Neural progenitor cell (in vitro differentiated cells): ENCODE measurements at regions not wholly inside any gene's neighbourhood (a gene's known extent, or its start where the extent isn't known, plus 50 kb on each side); places are given as distances from the start of the nearest gene placed in this dataset.
"Not testable (repeated sequence)": the region's sequence is repeated elsewhere in the genome, so short reads cannot be mapped to it uniquely, and the experiment has no call there.

Source experiments
- DNase-seq: peaks from one replicate; pipeline ENCODE4 v3.0.0-alpha.2; 2016; ENCODE audit warnings: low spot score
- H2AFZ ChIP-seq: fragments of 200-600 bp; sonication (generic); replicated peaks from 2 replicates; pipeline ENCODE4 v1.6.1; 2016; ENCODE audit warnings: antibody characterized with exemption
- H3F3A ChIP-seq: fragments of 200-600 bp; sonication (generic); 2 replicates; pipeline ENCODE4 v1.6.1; 2016; ENCODE audit warnings: antibody characterized with exemption, low read depth
- H3K27ac ChIP-seq: fragments of 200-600 bp; sonication (generic); 2 replicates; pipeline ENCODE4 v1.5.1; 2016; ENCODE audit warnings: mild to moderate bottlenecking
- H3K27me3 ChIP-seq: fragments of 200-600 bp; sonication (generic); 2 replicates; pipeline ENCODE4 v1.6.1; 2016; ENCODE audit warnings: mild to moderate bottlenecking, moderate library complexity
- H3K36me3 ChIP-seq: fragments of 200-600 bp; sonication (generic); 2 replicates; pipeline ENCODE4 v1.5.1; 2016
- H3K4me1 ChIP-seq: fragments of 200-600 bp; sonication (generic); 2 replicates; pipeline ENCODE4 v1.6.1; 2016; ENCODE audit warnings: mixed run types
- H3K4me2 ChIP-seq: fragments of 200-600 bp; sonication (generic); 2 replicates; pipeline ENCODE4 v1.6.1; 2016
- H3K4me3 ChIP-seq: fragments of 200-600 bp; sonication (generic); 2 replicates; pipeline ENCODE4 v1.5.1; 2016
- H3K79me2 ChIP-seq: fragments of 200-600 bp; sonication (generic); 2 replicates; pipeline ENCODE4 v1.6.1; 2016; ENCODE audit warnings: low read depth
- H3K9ac ChIP-seq: fragments of 200-600 bp; sonication (generic); 2 replicates; pipeline ENCODE4 v1.6.1; 2016
- H3K9me3 ChIP-seq: fragments of 200-600 bp; sonication (generic); 2 replicates; pipeline ENCODE4 v1.5.1; 2016; ENCODE audit warnings: low read depth
- H4K20me1 ChIP-seq: fragments of 200-600 bp; sonication (generic); 2 replicates; pipeline ENCODE4 v1.6.1; 2016; ENCODE audit warnings: low read depth
- H3K27ac Mint-ChIP-seq: 3 replicates; pipeline ENCODE4 v1.8.0; 2021; ENCODE audit warnings: mixed read lengths
- H3K27me3 Mint-ChIP-seq: 2 replicates; pipeline ENCODE4 v1.8.0; 2022; ENCODE audit warnings: low read depth, mild to moderate bottlenecking, inconsistent platforms, moderate library complexity, mixed read lengths; ENCODE audit not compliant: insufficient read depth
- H3K36me3 Mint-ChIP-seq: 3 replicates; pipeline ENCODE4 v1.8.0; 2021; ENCODE audit warnings: mixed read lengths
- H3K4me1 Mint-ChIP-seq: 3 replicates; pipeline ENCODE4 v1.8.0; 2021; ENCODE audit warnings: mixed read lengths
- H3K4me3 Mint-ChIP-seq: 3 replicates; pipeline ENCODE4 v1.8.0; 2021; ENCODE audit warnings: mild to moderate bottlenecking, moderate library complexity, mixed read lengths
- H3K9me3 Mint-ChIP-seq: 3 replicates; pipeline ENCODE4 v1.8.0; 2020; ENCODE audit warnings: mixed read lengths
- CTCF ChIP-seq: fragments of 200-600 bp; sonication (generic); IDR thresholded peaks from 2 replicates; pipeline ENCODE4 v1.5.1; 2017; ENCODE audit warnings: antibody characterized with exemption, mild to moderate bottlenecking
- EZH2 ChIP-seq: fragments of 200-600 bp; sonication (generic); IDR thresholded peaks from 2 replicates; pipeline ENCODE4 v1.6.1; 2017; ENCODE audit warnings: antibody characterized with exemption, mild to moderate bottlenecking, moderate library complexity
- EZH2phosphoT487 ChIP-seq: fragments of 200-600 bp; sonication (generic); IDR thresholded peaks from 2 replicates; pipeline ENCODE4 v1.6.1; 2017; ENCODE audit warnings: antibody characterized with exemption

GRCh38 chr4:3898098-3898497 lies 131.9 kb downstream of the ADRA2C start:
- Histone ChIP-seq H3K27ac (no peak overlapping the region), H3K79me2 (no peaks in the 10 kb centered on the region), H3K9me3 (no peaks in the 10 kb centered on the region), H3K4me3 (no peak overlapping the region), H3F3A (no peaks in the 10 kb centered on the region), H3K9ac (no peak overlapping the region), H3K4me1 (peaks cover 4% of the 10 kb centered on the region), H4K20me1 (no peaks in the 10 kb centered on the region), H2AFZ (no peak overlapping the region), H3K27me3 (no peaks in the 10 kb centered on the region), H3K36me3 (no peaks in the 10 kb centered on the region), H3K4me2 (no peak overlapping the region)
- DNase-seq = no peak
- no peak for TF ChIP-seq EZH2phosphoT487
- no peak for TF ChIP-seq CTCF
- no peak for TF ChIP-seq EZH2
- Mint-ChIP-seq H3K4me3 (no peak overlapping the region), H3K4me1 (peaks cover 3% of the 10 kb centered on the region), H3K27ac (no peak overlapping the region), H3K36me3 (no peaks in the 10 kb centered on the region), H3K9me3 (no peaks in the 10 kb centered on the region), H3K27me3 (peaks cover 13% of the 10 kb centered on the region)

GRCh38 chr4:3898928-3899327 lies 132.7 kb downstream of the ADRA2C start:
- not testable (repeated sequence) for H3K4me3 Mint-ChIP-seq

DNA sequence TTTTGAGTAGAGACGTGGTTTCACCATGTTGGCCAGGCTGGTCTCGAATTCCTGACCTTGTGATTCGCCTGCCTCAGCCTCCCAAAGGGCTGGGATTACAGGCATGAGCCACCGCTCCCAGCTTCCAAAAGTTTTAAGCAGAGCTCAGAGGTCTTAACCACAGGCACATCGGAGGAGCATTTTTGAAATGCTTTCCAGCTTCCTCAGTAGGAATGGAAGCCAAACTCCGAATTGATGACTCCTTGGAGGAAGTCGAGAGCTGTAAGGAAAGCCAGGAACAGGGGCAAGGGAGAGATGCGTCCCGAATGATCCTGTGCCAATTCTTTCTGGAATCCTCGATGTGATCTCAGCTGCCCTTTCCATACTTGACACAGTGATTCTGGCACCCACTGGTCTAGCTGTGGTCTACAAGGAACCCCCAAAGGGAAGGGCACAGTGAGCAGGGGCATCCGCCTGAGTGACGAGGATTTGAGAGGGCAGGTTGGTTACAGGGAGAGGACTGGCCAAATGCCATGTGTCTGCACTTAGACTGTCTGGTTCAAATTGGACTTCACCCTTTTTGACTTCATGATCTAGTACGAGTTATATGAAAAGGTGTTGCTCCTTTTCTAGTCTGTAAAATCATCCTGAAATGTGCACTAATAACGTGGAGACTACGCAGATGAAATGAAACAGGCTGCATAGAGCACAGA lies 138.2 kb downstream of the ADRA2C start:
- H2AFZ ChIP-seq, H3K36me3 ChIP-seq, H3K27ac Mint-ChIP-seq, H3K9me3 ChIP-seq, H3K27me3 ChIP-seq, H3K27ac ChIP-seq, H3K9ac ChIP-seq, H3K4me1 Mint-ChIP-seq, H3F3A ChIP-seq, H3K4me3 Mint-ChIP-seq, H3K4me1 ChIP-seq, H3K4me3 ChIP-seq, H4K20me1 ChIP-seq, H3K9me3 Mint-ChIP-seq, H3K4me2 ChIP-seq, H3K27me3 Mint-ChIP-seq, H3K36me3 Mint-ChIP-seq, DNase-seq, H3K79me2 ChIP-seq: not testable (repeated sequence)

More at GRCh38 chr4:3898928-3899327, 132.7 kb downstream of the ADRA2C start:
- H3K9me3 Mint-ChIP-seq, H3K9me3 ChIP-seq, H3F3A ChIP-seq, H3K27ac ChIP-seq, H3K27me3 ChIP-seq, H4K20me1 ChIP-seq, H3K4me1 ChIP-seq, H3K36me3 Mint-ChIP-seq, H3K79me2 ChIP-seq, DNase-seq, H3K27me3 Mint-ChIP-seq, H3K4me1 Mint-ChIP-seq, H3K27ac Mint-ChIP-seq, H2AFZ ChIP-seq, H3K4me3 ChIP-seq, H3K9ac ChIP-seq, H3K4me2 ChIP-seq, H3K36me3 ChIP-seq: not testable (repeated sequence)

DNA sequence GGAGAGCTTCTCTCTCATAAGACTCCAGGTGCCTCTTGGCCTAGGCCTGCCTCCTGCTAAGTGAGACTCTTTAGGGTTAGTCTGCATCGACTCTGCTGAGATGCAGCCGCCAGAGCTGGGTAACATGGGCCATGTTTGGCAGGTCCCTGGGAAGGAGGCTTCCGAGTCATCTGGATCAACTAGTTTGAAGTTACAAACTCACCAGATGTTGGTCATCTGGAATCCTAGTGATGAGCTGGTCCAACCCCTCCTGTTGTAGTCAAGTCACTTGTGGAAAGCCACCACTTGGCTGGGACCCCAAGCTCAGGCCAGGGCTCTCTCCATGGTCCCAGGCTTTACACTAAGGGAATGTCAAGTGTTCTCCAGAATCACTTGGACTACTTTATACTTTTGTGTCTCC lies 143.4 kb downstream of the ADRA2C start:
- H3K4me3 ChIP-seq, H3K27ac Mint-ChIP-seq, H2AFZ ChIP-seq, H3K4me1 ChIP-seq, H3K4me2 ChIP-seq, H3K27ac ChIP-seq, DNase-seq, H3K4me1 Mint-ChIP-seq, H3K9ac ChIP-seq, H3F3A ChIP-seq, H3K9me3 ChIP-seq, H3K36me3 Mint-ChIP-seq, H3K9me3 Mint-ChIP-seq, H3K79me2 ChIP-seq, H3K27me3 ChIP-seq, H3K4me3 Mint-ChIP-seq, H3K36me3 ChIP-seq, H4K20me1 ChIP-seq: not testable (repeated sequence)
- peaks cover 13% of the 10 kb centered on the region for H3K27me3 Mint-ChIP-seq

DNA sequence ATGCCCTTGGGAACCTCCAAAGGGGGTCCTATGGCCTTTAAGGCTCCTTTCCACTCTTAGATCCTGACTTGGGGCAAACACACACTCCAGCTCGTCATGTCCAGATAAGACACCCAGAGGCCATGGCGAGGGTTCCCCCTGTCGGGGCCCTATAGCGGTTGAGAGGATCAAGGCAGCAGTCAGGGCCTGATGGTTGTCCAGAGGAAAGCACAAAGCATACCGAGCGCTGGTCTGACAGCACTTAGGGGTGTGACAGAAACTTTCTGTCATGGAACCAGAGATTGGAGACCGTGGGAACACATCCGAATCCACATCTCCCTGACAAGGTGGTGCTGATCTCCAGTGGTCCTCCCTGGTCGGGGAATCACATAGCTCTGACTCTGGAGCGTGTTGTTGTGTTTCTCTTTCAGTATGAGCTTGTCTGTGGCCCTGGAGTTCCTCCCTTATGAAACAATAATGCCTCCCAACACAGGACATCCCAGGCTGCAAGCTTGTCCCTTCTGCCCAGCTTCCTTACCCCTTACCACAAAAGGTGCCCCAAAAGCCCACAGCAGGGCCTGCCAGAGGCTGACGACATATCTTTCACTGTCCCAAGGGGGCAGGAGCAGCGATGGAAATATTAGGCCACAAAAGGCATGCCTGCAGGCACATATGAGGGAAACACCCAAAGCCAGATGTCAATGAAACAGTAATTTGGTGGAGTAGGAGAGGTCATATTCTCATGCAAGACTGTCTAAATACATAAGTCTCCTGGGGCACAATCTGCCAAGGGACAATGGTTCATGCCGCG lies 144.2 kb downstream of the ADRA2C start:
- not testable (repeated sequence) for H3K4me3 Mint-ChIP-seq, H3K36me3 ChIP-seq, H3K27ac Mint-ChIP-seq, H4K20me1 ChIP-seq, H3K9me3 Mint-ChIP-seq, H2AFZ ChIP-seq, H3K79me2 ChIP-seq, H3F3A ChIP-seq, H3K4me3 ChIP-seq, H3K4me1 Mint-ChIP-seq, H3K27me3 ChIP-seq, H3K4me1 ChIP-seq, H3K27ac ChIP-seq, H3K4me2 ChIP-seq, H3K9me3 ChIP-seq, H3K36me3 Mint-ChIP-seq, DNase-seq, H3K9ac ChIP-seq
- H3K27me3 Mint-ChIP-seq = peaks cover 13% of the 10 kb centered on the region
